Heart left ventricle (tissue), 16 donors: ENCODE measurements at regions not wholly inside any gene's neighbourhood (a gene's known extent, or its start where the extent isn't known, plus 50 kb on each side); places are given as distances from the start of the nearest gene placed in this dataset.
A peak's percentile ranks its signal among the peaks of the same experiment; 100 is the strongest.
"Not testable (repeated sequence)": the region's sequence is repeated elsewhere in the genome, so short reads cannot be mapped to it uniquely, and the experiment has no call there.

ENCODE experiments used
- ATAC-seq, 4 donors: fragments of 200-7000 bp; cut with Tn5 transposase; one replicate each; pipeline ENCODE4 v1.9.1; 2020 to 2022; ENCODE audit warnings: moderate library complexity in 4 of 4, mild to moderate bottlenecking in 3 of 4, moderate number of reproducible peaks in 1 of 4
- DNase-seq, 5 donors: peaks; one replicate each; pipeline ENCODE4 v3.0.0-alpha.2; 2020
- H3K27ac ChIP-seq, 12 donors: fragments of 200-600 bp; sonication (generic) in 4 of 12; one replicate each; pipeline versions ENCODE4 v1.5.0 to v1.8.0; 2016 to 2022; ENCODE audit warnings: mild to moderate bottlenecking in 2 of 12
- H3K27me3 ChIP-seq, 9 donors: fragments of 200-600 bp; sonication (generic) in 2 of 9; one replicate each; pipeline versions ENCODE4 v1.5.1 to v1.8.0; 2016 to 2022; ENCODE audit warnings: mild to moderate bottlenecking in 3 of 9
- H3K36me3 ChIP-seq, 9 donors: fragments of 200-600 bp; sonication (generic) in 2 of 9; one replicate each; pipeline versions ENCODE4 v1.5.0 to v1.8.0; 2018 to 2022; ENCODE audit warnings: mild to moderate bottlenecking in 2 of 9
- H3K4me1 ChIP-seq, 12 donors: fragments of 200-600 bp; sonication (generic) in 4 of 12; one replicate each; pipeline versions ENCODE4 v1.5.0 to v1.8.0; 2016 to 2022; ENCODE audit warnings: mild to moderate bottlenecking in 3 of 12
- H3K4me3 ChIP-seq, 12 donors: fragments of 200-600 bp; sonication (generic) in 4 of 12; one replicate each; pipeline versions ENCODE4 v1.5.0 to v1.8.0; 2017 to 2022; ENCODE audit warnings: mild to moderate bottlenecking in 9 of 12, moderate library complexity in 4 of 12
- H3K9me3 ChIP-seq, 12 donors: fragments of 200-600 bp; sonication (generic) in 4 of 12; one replicate each; pipeline versions ENCODE4 v1.5.0 to v1.8.0; 2016 to 2022; ENCODE audit warnings: mild to moderate bottlenecking in 1 of 12
- POLR2A ChIP-seq, 2 donors: fragments of 450-650 bp; IDR thresholded peaks; one replicate each; pipeline ENCODE4 v1.6.1; 2017; ENCODE audit warnings: antibody characterized with exemption in 2 of 2, mild to moderate bottlenecking in 2 of 2, moderate library complexity in 2 of 2
- WGBS, 4 donors: extraction: QIAGEN DNeasy Blood & Tissue Kit in 2 of 4; methylation state at CpG; one replicate each; pipeline versions ENCODE4 v1.1.5 to v1.1.7; 2013 to 2018; 5-methylcytosine and 5-hydroxymethylcytosine counted together
- intact Hi-C, 10 donors: fragments of 100-400 bp; cut with DNase I; formaldehyde crosslinking; loops; one replicate each; pipeline versions ENCODE4 v1.11.1 to v1.14.2; 2022
- TF ChIP-seq, protein P1 (sequence below), 12 donors: fragments of 200-600 bp; sonication (generic) in 4 of 12; IDR thresholded peaks; one replicate each; pipeline versions ENCODE4 v1.5.0 to v1.8.0; 2018 to 2022; ENCODE audit warnings: antibody characterized with exemption in 12 of 12, mild to moderate bottlenecking in 5 of 12
- donor health status: ischemic (EF 13 %, LVEDD 7.1; RV severe dilation, severe dysfunction).
- donor health status: healthy with polysubstance abuse.
- donor health status: DM: no; HTN: yes; CAD: no.
- donor health status: DM: no; HTN: no; CAD: no.
- donor health status: ischemic (EF 25% LVEDD 6.9; RV normal size, moderate dysfunction).
- donor health status: ischemic (EF 25% LVEDD 5.7; RV mildly dilated, moderate dysfunction).
- donor health status: healthy.
- donor health status: DM: yes; HTN: yes; CAD: no.
- donor health status: ischemic (EF 35%, LVEDD 5.7; RV mildly dilated, moderate dysfunction).
- donor health status: nonischemic (EF 11% LVEDD 7.7; RV severe dilation, severe dysfunction).
- donor health status: DM: yes; HTN: yes; CAD: no.
- donor health status: PGD.
- donor health status: ischemic (EF 29% LVEDD 5.4; RV normal size, mild dysfunction).
- donor health status: nonischemic (EF 23%, LVEDD 6.1; RV moderate dilation, normal function).

- H3K27ac ChIP-seq = no peak overlapping the region
- H3K4me3 ChIP-seq = no peak overlapping the region
- intact Hi-C loops = no loop called here
- H3K9me3 ChIP-seq = peaks cover 0 to 20% (median 5%) of the 10 kb centered on the region in 12 donors
- ATAC-seq (no peak), DNase-seq (no peak)
- no peaks in the 10 kb centered on the region for H3K36me3 ChIP-seq
- peaks cover 0 to 11% (median 4%) of the 10 kb centered on the region in 12 donors for H3K4me1 ChIP-seq
- H3K27me3 ChIP-seq = no peaks in the 10 kb centered on the region
- TF ChIP-seq, protein P1, sequence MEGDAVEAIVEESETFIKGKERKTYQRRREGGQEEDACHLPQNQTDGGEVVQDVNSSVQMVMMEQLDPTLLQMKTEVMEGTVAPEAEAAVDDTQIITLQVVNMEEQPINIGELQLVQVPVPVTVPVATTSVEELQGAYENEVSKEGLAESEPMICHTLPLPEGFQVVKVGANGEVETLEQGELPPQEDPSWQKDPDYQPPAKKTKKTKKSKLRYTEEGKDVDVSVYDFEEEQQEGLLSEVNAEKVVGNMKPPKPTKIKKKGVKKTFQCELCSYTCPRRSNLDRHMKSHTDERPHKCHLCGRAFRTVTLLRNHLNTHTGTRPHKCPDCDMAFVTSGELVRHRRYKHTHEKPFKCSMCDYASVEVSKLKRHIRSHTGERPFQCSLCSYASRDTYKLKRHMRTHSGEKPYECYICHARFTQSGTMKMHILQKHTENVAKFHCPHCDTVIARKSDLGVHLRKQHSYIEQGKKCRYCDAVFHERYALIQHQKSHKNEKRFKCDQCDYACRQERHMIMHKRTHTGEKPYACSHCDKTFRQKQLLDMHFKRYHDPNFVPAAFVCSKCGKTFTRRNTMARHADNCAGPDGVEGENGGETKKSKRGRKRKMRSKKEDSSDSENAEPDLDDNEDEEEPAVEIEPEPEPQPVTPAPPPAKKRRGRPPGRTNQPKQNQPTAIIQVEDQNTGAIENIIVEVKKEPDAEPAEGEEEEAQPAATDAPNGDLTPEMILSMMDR (IDR thresholded peaks at IDR 0.05) = no peak
- no peak for TF ChIP-seq POLR2A (IDR thresholded peaks at IDR 0.05)
These were observed 120.7 kb downstream of the PCSK1 start for GRCh38 chr5:96312383-96312782.

DNA sequence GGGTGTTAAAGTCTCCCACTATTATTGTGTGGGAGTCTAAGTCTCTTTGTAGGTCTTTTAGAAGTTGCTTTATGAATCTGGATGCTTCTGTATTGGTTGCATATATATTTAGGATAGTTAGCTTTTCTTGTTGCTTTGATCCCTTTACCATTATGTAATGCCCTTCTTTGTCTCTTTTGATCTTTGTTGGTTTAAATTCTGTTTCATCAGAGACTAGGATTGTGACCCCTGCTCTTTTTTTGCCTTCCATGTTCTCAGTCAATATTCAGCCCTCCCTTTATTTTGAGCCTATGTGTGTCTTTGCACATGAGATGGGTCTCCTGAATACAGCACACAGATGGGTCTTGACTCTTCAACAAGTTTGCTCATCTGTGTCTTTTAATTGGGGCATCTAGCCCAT lies 126.0 kb downstream of the PCSK1 start:
- H3K9me3 ChIP-seq = peaks cover 0 to 45% (median 7%) of the 10 kb centered on the region in 12 donors
- H3K36me3 ChIP-seq, H3K27me3 ChIP-seq, H3K27ac ChIP-seq, ATAC-seq, intact Hi-C loops, H3K4me3 ChIP-seq, H3K4me1 ChIP-seq, DNase-seq: not testable (repeated sequence)

DNA sequence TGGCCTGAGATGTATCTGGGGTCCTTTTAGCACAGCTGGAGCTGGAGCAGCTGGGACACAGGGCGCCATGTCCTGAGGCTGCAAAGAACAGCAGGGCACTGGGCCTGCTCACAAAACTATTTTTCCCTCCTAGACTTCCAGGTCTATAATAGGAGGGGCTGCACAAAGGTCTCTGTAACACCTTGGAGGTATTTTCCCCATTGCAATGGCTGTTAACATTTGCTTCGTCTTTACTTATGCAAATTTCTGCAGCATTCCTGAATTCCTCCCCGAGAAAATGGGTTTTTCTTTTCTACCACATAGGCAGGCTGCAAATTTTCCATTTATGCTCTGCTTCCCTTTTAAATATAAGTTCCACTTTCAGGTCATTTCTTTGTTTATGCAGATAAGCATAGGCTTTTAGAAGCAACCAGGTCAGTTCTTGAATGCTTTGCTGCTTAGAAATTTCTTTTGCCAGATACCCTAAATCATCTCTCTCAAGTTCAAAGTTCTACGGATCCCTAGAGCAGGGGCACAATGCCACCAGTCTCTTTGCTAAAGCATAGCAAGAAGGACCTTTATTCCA lies 130.8 kb downstream of the PCSK1 start:
- H3K9me3 ChIP-seq = peaks cover 0 to 48% (median 0%) of the 10 kb centered on the region in 12 donors
- DNase-seq = no peak
- no peak overlapping the region for H3K4me3 ChIP-seq
- no peak for TF ChIP-seq POLR2A (IDR thresholded peaks at IDR 0.05)
- TF ChIP-seq, protein P1 (IDR thresholded peaks at IDR 0.05) = no peak
- ATAC-seq = no peak
- H3K4me1 ChIP-seq = peaks cover 0 to 11% (median 5%) of the 10 kb centered on the region in 12 donors
- no peaks in the 10 kb centered on the region for H3K36me3 ChIP-seq
- H3K27me3 ChIP-seq = no peaks in the 10 kb centered on the region
- H3K27ac ChIP-seq = no peak overlapping the region
- WGBS, 4 donors = 79 to 86% (median 83%) methylated on average over 4 of the region's 4 CpGs
- intact Hi-C loops = no loop called here

- peaks cover 0 to 48% (median 0%) of the 10 kb centered on the region in 12 donors for H3K9me3 ChIP-seq
- H3K4me1 ChIP-seq = peaks cover 0 to 23% (median 5%) of the 10 kb centered on the region in 12 donors
- DNase-seq (no peak), ATAC-seq (no peak)
- no peaks in the 10 kb centered on the region for H3K36me3 ChIP-seq
- TF ChIP-seq, protein P1 (IDR thresholded peaks at IDR 0.05) = no peak
- TF ChIP-seq POLR2A (IDR thresholded peaks at IDR 0.05) = no peak
- H3K27ac ChIP-seq = no peak overlapping the region
- no peaks in the 10 kb centered on the region for H3K27me3 ChIP-seq
- intact Hi-C loops = no loop called here
- no peak overlapping the region for H3K4me3 ChIP-seq
These were observed 132.1 kb downstream of the PCSK1 start for GRCh38 chr5:96300976-96301375.

- H3K9me3 ChIP-seq = peaks cover 0 to 26% (median 0%) of the 10 kb centered on the region in 12 donors
- H3K4me1 ChIP-seq = peaks cover 0 to 34% (median 10%) of the 10 kb centered on the region in 12 donors
- peak overlapping the region in 6 of 12 donors; percentile 7 to 75 (median 56) for H3K27ac ChIP-seq
- intact Hi-C loops = no loop called here
- no peaks in the 10 kb centered on the region for H3K27me3 ChIP-seq
- no peak overlapping the region for H3K4me3 ChIP-seq
- WGBS, 4 donors = 54 to 58% (median 55%) methylated on average over 3 of the region's 3 CpGs
- DNase-seq (no peak), ATAC-seq (no peak)
- H3K36me3 ChIP-seq = no peaks in the 10 kb centered on the region
- TF ChIP-seq POLR2A (IDR thresholded peaks at IDR 0.05) = no peak
- TF ChIP-seq, protein P1 (IDR thresholded peaks at IDR 0.05) = no peak
These were observed 135.2 kb downstream of the PCSK1 start for GRCh38 chr5:96297867-96298266.
